ENCODE measurements at regions not wholly inside any gene's neighbourhood (a gene's known extent, or its start where the extent isn't known, plus 50 kb on each side); places are given as distances from the start of the nearest gene placed in this dataset.

GRCh38 chr3:17910922-17911321 lies 168.5 kb upstream of the TBC1D5 start:
- Histone ChIP-seq H3K4me2 (no peak overlapping the region), H3K9me3 (no peaks in the 10 kb centered on the region), H3K4me3 (no peak overlapping the region), H3K27ac (no peak overlapping the region), H3K4me1 (0 out of 3 replicates have a peak, but pooled peaks cover 3% of the 10 kb centered on the region)
- DNase-seq (ENCODE audit: low read depth in 1 of 2, low spot score in 1 of 2), result no peak
- TF ChIP-seq HEYL (CRISPR knock-in tag; IDR thresholded peaks at IDR 0.05), result no peak
- no peak for TF ChIP-seq ESRRA (IDR thresholded peaks at IDR 0.05; ENCODE audit: borderline replicate concordance, low read length)
- no peak for TF ChIP-seq NR3C1 (IDR thresholded peaks at IDR 0.05)
- TF ChIP-seq FOSL2 (IDR thresholded peaks at IDR 0.05), result no peak
- no peak for TF ChIP-seq FOSL2 (CRISPR knock-in tag; IDR thresholded peaks at IDR 0.05)
- TF ChIP-seq MAX (IDR thresholded peaks at IDR 0.05), result no peak
- TF ChIP-seq RCOR1 (IDR thresholded peaks at IDR 0.05; ENCODE audit: low read depth, low read length), result no peak
- TF ChIP-seq PBX3 (IDR thresholded peaks at IDR 0.05), result no peak
- no peak for TF ChIP-seq KDM5A (IDR thresholded peaks at IDR 0.05)
- TF ChIP-seq RFX5 (IDR thresholded peaks at IDR 0.05), result no peak
- TF ChIP-seq HOXB5 (CRISPR knock-in tag; IDR thresholded peaks at IDR 0.05), result no peak
- TF ChIP-seq RAD21 (conservative IDR thresholded peaks at IDR 0.05 in 1 of 2, IDR thresholded peaks at IDR 0.05 in 1 of 2), result no peak
- no peak for TF ChIP-seq NPAS2 (CRISPR knock-in tag; IDR thresholded peaks at IDR 0.05; ENCODE audit: borderline replicate concordance)
- TF ChIP-seq POLR2AphosphoS2 (conservative IDR thresholded peaks at IDR 0.05; ENCODE audit: low read length), result no peak
- no peak for TF ChIP-seq HES2 (IDR thresholded peaks at IDR 0.05)
- CTCF ChIA-PET, result no interaction called here
- no peak for ATAC-seq
- whole genome bisulfite sequencing (ENCODE audit: missing lambda C conversion rate), result 44% methylated on average over 1 of the region's 1 CpG
- no peak for FAIRE-seq
- POLR2A ChIA-PET, result no interaction called here

GRCh38 chr3:17909714-17910113 lies 167.3 kb upstream of the TBC1D5 start:
- no peak for FAIRE-seq
- no peak for DNase-seq (ENCODE audit: low read depth in 1 of 2, low spot score in 1 of 2)
- CTCF ChIA-PET, result interaction anchor here (1.0 kb wide), 1 partner anchor 15 kb away, joined by 3 read pairs; no protein-coding TSS in a partner anchor
- H3K9me3 ChIP-seq, result no peaks in the 10 kb centered on the region
- H3K4me1 ChIP-seq, result no peaks in the 10 kb centered on the region
- no peak overlapping the region for H3K27ac ChIP-seq
- no peak for ATAC-seq
- 46% methylated on average over 3 of the region's 3 CpGs for WGBS (ENCODE audit: missing lambda C conversion rate)
- POLR2A ChIA-PET, result no interaction called here
- H3K4me2 ChIP-seq, result no peak overlapping the region
- no peak overlapping the region for H3K4me3 ChIP-seq
- TF ChIP-seq EHMT2 (IDR thresholded peaks at IDR 0.05; ENCODE audit: low read depth) (no peak), HDAC2 (IDR thresholded peaks at IDR 0.05) (no peak), RNF2 (IDR thresholded peaks at IDR 0.05; ENCODE audit: borderline replicate concordance, low read depth) (no peak), KDM5A (IDR thresholded peaks at IDR 0.05) (no peak), REST (IDR thresholded peaks at IDR 0.05) (no peak), TP53 (CRISPR knock-in tag; IDR thresholded peaks at IDR 0.05) (no peak), NFE2L2 (conservative IDR thresholded peaks at IDR 0.05; ENCODE audit: low read length) (no peak), ZSCAN20 (CRISPR knock-in tag; IDR thresholded peaks at IDR 0.05) (no peak), SMC3 (IDR thresholded peaks at IDR 0.05) (no peak), EHF (CRISPR knock-in tag; IDR thresholded peaks at IDR 0.05) (no peak), CBX2 (IDR thresholded peaks at IDR 0.05; ENCODE audit: borderline replicate concordance, low read depth) (no peak), NR3C1 (IDR thresholded peaks at IDR 0.05) (no peak), HMGXB4 (CRISPR knock-in tag; IDR thresholded peaks at IDR 0.05; ENCODE audit: borderline replicate concordance) (no peak), BCL3 (IDR thresholded peaks at IDR 0.05) (no peak), RCOR1 (IDR thresholded peaks at IDR 0.05; ENCODE audit: low read depth, low read length) (no peak), CTCF (IDR thresholded peaks at IDR 0.05) (no peak), FOSB (CRISPR knock-in tag; IDR thresholded peaks at IDR 0.05) (no peak), MAFK (IDR thresholded peaks at IDR 0.05; ENCODE audit: partially characterized antibody) (no peak)

All from A549 (cell line).